ENCODE measurements at regions not wholly inside any gene's neighbourhood (a gene's known extent, or its start where the extent isn't known, plus 50 kb on each side); places are given as distances from the start of the nearest gene placed in this dataset.

- no TSS peak for BruUV-seq (replicated peaks)
- 0% methylated on average over 1 of the region's 1 CpG for WGBS (ENCODE audit: insufficient coverage, low coverage, missing lambda C conversion rate)
- TF ChIP-seq POLR2G (IDR thresholded peaks at IDR 0.05; ENCODE audit: low read depth, low read length) (no peak), THRAP3 (IDR thresholded peaks at IDR 0.05; ENCODE audit: borderline replicate concordance) (no peak), ZBTB49 (CRISPR knock-in tag; IDR thresholded peaks at IDR 0.05; ENCODE audit: borderline replicate concordance) (no peak), ZNF780A (CRISPR knock-in tag; IDR thresholded peaks at IDR 0.05) (no peak), C11orf30 (IDR thresholded peaks at IDR 0.05; ENCODE audit: low read depth) (no peak), HMBOX1 (IDR thresholded peaks at IDR 0.05) (no peak), CAMTA2 (CRISPR knock-in tag; conservative IDR thresholded peaks at IDR 0.05) (no peak), ZNF655 (CRISPR knock-in tag; IDR thresholded peaks at IDR 0.05) (no peak), CTCF (IDR thresholded peaks at IDR 0.05 in 2 of 3, conservative IDR thresholded peaks at IDR 0.05 in 1 of 3; ENCODE audit: insufficient read depth in 2 of 3, low read depth in 1 of 3, low read length in 3 of 3) (no peak), ZBTB1 (CRISPR knock-in tag; IDR thresholded peaks at IDR 0.05; ENCODE audit: borderline replicate concordance, low read depth) (no peak)
- H3K4me1 ChIP-seq (replicated peaks in 1 of 2; ENCODE audit: control insufficient read depth in 2 of 2, insufficient read depth in 2 of 2, low read length in 2 of 2) = no peaks in the 10 kb centered on the region
- no peaks in the 10 kb centered on the region for H4K20me1 ChIP-seq (replicated peaks; ENCODE audit: control insufficient read depth, insufficient read depth, low read length)
- H3K27me3 ChIP-seq (ENCODE audit: control insufficient read depth in 2 of 2, insufficient read depth in 2 of 2, low read length in 2 of 2) = peaks cover 0 to 5% of the 10 kb centered on the region in 2 experiments; a peak in 1 of 5 replicates
- in situ Hi-C loops (cut with MboI) = no loop called here
- FAIRE-seq = no peak
- H3K27ac ChIP-seq (ENCODE audit: extremely low read depth, low read depth, low read length) = no peak overlapping the region
- POLR2A ChIA-PET = no interaction called here
- no peaks in the 10 kb centered on the region for H3K36me3 ChIP-seq (ENCODE audit: control insufficient read depth, insufficient read depth, low read length)
- no peak overlapping the region for H3K4me2 ChIP-seq (ENCODE audit: insufficient read depth, low read length)
- CTCF ChIA-PET (ENCODE audit: low intra/inter-chr PET ratio) = no interaction called here
- intact Hi-C loops (cut with micrococcal nuclease) = no loop called here
- no peak for DNase-seq (ENCODE audit: extremely low read depth in 1 of 4, low spot score in 3 of 4)
- no peaks in the 10 kb centered on the region for H3K79me2 ChIP-seq (ENCODE audit: control insufficient read depth, insufficient read depth, low read length)
- H2AFZ ChIP-seq (ENCODE audit: low read depth, low read length) = no peak overlapping the region
- H3K9me3 ChIP-seq (replicated peaks; ENCODE audit: control insufficient read depth, insufficient read depth, low read depth, low read length) = no peaks in the 10 kb centered on the region
- no peak overlapping the region for H3K9ac ChIP-seq (ENCODE audit: insufficient read depth in 1 of 2, low read depth in 2 of 2, low read length in 2 of 2)
- no peaks in the 10 kb centered on the region for H3K9me1 ChIP-seq (ENCODE audit: control insufficient read depth, insufficient read depth, low read length)
- H3K4me3 ChIP-seq = no peak overlapping the region
- ATAC-seq = no peak
Measured at GRCh38 chr6:17218749-17219093, 62.4 kb upstream of the RBM24 start.
